ENCODE measurements at regions not wholly inside any gene's neighbourhood (a gene's known extent, or its start where the extent isn't known, plus 50 kb on each side); places are given as distances from the start of the nearest gene placed in this dataset.

GRCh38 chr22:25478111-25478510 is 86.4 kb upstream of the GRK3 start:
- BruUV-seq (replicated peaks) = no TSS peak
- POLR2A ChIA-PET = no interaction called here
- Histone ChIP-seq H3K4me1 (ENCODE audit: control insufficient read depth in 1 of 2, insufficient read depth in 2 of 2, low read length in 2 of 2) (peaks cover 13 to 19% of the 10 kb centered on the region in 2 experiments), H3K79me2 (ENCODE audit: insufficient read depth, low read length) (no peaks in the 10 kb centered on the region), H3K9me2 (ENCODE audit: insufficient read depth) (no peaks in the 10 kb centered on the region), H4K20me1 (ENCODE audit: insufficient read depth) (no peaks in the 10 kb centered on the region), H3K27me3 (ENCODE audit: insufficient read depth, low read length) (no peaks in the 10 kb centered on the region), H3K9me3 (ENCODE audit: control insufficient read depth in 1 of 2, insufficient read depth in 1 of 2, low read depth in 1 of 2, low read length in 2 of 2) (no peaks in the 10 kb centered on the region; a peak in 1 of 4 replicates), H3K9ac (ENCODE audit: low read length) (no peak overlapping the region), H2AFZ (ENCODE audit: low read depth, low read length, poor library complexity, severe bottlenecking) (no peak overlapping the region), H3K27ac (ENCODE audit: low read depth, low read length) (no peak overlapping the region), H3K4me3 (replicated peaks in 1 of 2; ENCODE audit: low read depth in 1 of 2, low read length in 2 of 2) (no peak overlapping the region), H3K4me2 (ENCODE audit: low read length) (no peak overlapping the region), H3K36me3 (ENCODE audit: control insufficient read depth in 1 of 2, insufficient read depth in 2 of 2, low read length in 2 of 2) (no peaks in the 10 kb centered on the region; a peak in 1 of 4 replicates)
- intact Hi-C loops (cut with micrococcal nuclease) = no loop called here
- DNase-seq (ENCODE audit: low read depth, low spot score) = no peak
- RAD21 ChIA-PET (ENCODE audit: low non-redundant PET in 1 of 2, low total read pairs in 2 of 2, uncharacterized antibody in 2 of 2, unreplicated experiment in 2 of 2) = no interaction called here
- CTCF ChIA-PET = no interaction called here
- no peak for ATAC-seq
- TF ChIP-seq POLR2A (IDR thresholded peaks at IDR 0.05; ENCODE audit: borderline replicate concordance, extremely low read depth, insufficient read depth, insufficient read length) (no peak), SRF (IDR thresholded peaks at IDR 0.05; ENCODE audit: low read depth) (no peak), ELF1 (IDR thresholded peaks at IDR 0.05; ENCODE audit: borderline replicate concordance, low read depth) (no peak)
- TF ChIP-seq, protein P1, sequence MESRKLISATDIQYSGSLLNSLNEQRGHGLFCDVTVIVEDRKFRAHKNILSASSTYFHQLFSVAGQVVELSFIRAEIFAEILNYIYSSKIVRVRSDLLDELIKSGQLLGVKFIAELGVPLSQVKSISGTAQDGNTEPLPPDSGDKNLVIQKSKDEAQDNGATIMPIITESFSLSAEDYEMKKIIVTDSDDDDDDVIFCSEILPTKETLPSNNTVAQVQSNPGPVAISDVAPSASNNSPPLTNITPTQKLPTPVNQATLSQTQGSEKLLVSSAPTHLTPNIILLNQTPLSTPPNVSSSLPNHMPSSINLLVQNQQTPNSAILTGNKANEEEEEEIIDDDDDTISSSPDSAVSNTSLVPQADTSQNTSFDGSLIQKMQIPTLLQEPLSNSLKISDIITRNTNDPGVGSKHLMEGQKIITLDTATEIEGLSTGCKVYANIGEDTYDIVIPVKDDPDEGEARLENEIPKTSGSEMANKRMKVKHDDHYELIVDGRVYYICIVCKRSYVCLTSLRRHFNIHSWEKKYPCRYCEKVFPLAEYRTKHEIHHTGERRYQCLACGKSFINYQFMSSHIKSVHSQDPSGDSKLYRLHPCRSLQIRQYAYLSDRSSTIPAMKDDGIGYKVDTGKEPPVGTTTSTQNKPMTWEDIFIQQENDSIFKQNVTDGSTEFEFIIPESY (IDR thresholded peaks at IDR 0.05; ENCODE audit: extremely low read depth, insufficient replicate concordance, low read length) = no peak

- DNase-seq (ENCODE audit: low read depth, low spot score) (no peak), ATAC-seq (no peak)
- Histone ChIP-seq H2AFZ (ENCODE audit: low read depth, low read length, poor library complexity, severe bottlenecking) (no peak overlapping the region), H3K27ac (ENCODE audit: low read depth, low read length) (no peak overlapping the region), H3K4me3 (replicated peaks in 1 of 2; ENCODE audit: low read depth in 1 of 2, low read length in 2 of 2) (no peak overlapping the region), H3K79me2 (ENCODE audit: insufficient read depth, low read length) (no peaks in the 10 kb centered on the region), H3K27me3 (ENCODE audit: insufficient read depth, low read length) (no peaks in the 10 kb centered on the region), H4K20me1 (ENCODE audit: insufficient read depth) (no peaks in the 10 kb centered on the region), H3K9me3 (ENCODE audit: control insufficient read depth in 1 of 2, insufficient read depth in 1 of 2, low read depth in 1 of 2, low read length in 2 of 2) (no peaks in the 10 kb centered on the region; a peak in 1 of 4 replicates), H3K36me3 (ENCODE audit: control insufficient read depth in 1 of 2, insufficient read depth in 2 of 2, low read length in 2 of 2) (no peaks in the 10 kb centered on the region; a peak in 1 of 4 replicates), H3K9ac (ENCODE audit: low read length) (no peak overlapping the region), H3K4me1 (ENCODE audit: control insufficient read depth in 1 of 2, insufficient read depth in 2 of 2, low read length in 2 of 2) (peaks cover 13 to 19% of the 10 kb centered on the region in 2 experiments), H3K4me2 (ENCODE audit: low read length) (no peak overlapping the region), H3K9me2 (ENCODE audit: insufficient read depth) (no peaks in the 10 kb centered on the region)
- RAD21 ChIA-PET (ENCODE audit: low non-redundant PET in 1 of 2, low total read pairs in 2 of 2, uncharacterized antibody in 2 of 2, unreplicated experiment in 2 of 2) = no interaction called here
- intact Hi-C loops (cut with micrococcal nuclease) = no loop called here
- CTCF ChIA-PET = no interaction called here
- POLR2A ChIA-PET = no interaction called here
- BruUV-seq (replicated peaks) = no TSS peak
- TF ChIP-seq REST (IDR thresholded peaks at IDR 0.05; ENCODE audit: low read depth) (no peak), CEBPB (IDR thresholded peaks at IDR 0.05; ENCODE audit: low read depth) (no peak), FOSL1 (IDR thresholded peaks at IDR 0.05; ENCODE audit: low read depth) (no peak), RAD21 (IDR thresholded peaks at IDR 0.05; ENCODE audit: low read depth) (no peak), ELF1 (IDR thresholded peaks at IDR 0.05; ENCODE audit: borderline replicate concordance, low read depth) (no peak), TCF7L2 (IDR thresholded peaks at IDR 0.05; ENCODE audit: borderline replicate concordance, extremely low read depth, insufficient read depth, insufficient read length) (no peak), ZFX (IDR thresholded peaks at IDR 0.05) (no peak), SIN3A (IDR thresholded peaks at IDR 0.05; ENCODE audit: low read depth) (no peak), MAX (IDR thresholded peaks at IDR 0.05) (no peak), YY1 (IDR thresholded peaks at IDR 0.05; ENCODE audit: extremely low read depth, insufficient replicate concordance, low read depth, low read length) (no peak)
- TF ChIP-seq, protein P1 (IDR thresholded peaks at IDR 0.05; ENCODE audit: extremely low read depth, insufficient replicate concordance, low read length) = no peak
Observed at GRCh38 chr22:25478528-25478927, 85.9 kb upstream of the GRK3 start.
